ENCODE measurements at regions not wholly inside any gene's neighbourhood (a gene's known extent, or its start where the extent isn't known, plus 50 kb on each side); places are given as distances from the start of the nearest gene placed in this dataset.

- peak; percentile 93 for DNase-seq (ENCODE audit: low read depth)
- no peak overlapping the region for H3K4me3 ChIP-seq (ENCODE audit: control insufficient read depth, low read depth, low read length)
- TF ChIP-seq, protein P1, sequence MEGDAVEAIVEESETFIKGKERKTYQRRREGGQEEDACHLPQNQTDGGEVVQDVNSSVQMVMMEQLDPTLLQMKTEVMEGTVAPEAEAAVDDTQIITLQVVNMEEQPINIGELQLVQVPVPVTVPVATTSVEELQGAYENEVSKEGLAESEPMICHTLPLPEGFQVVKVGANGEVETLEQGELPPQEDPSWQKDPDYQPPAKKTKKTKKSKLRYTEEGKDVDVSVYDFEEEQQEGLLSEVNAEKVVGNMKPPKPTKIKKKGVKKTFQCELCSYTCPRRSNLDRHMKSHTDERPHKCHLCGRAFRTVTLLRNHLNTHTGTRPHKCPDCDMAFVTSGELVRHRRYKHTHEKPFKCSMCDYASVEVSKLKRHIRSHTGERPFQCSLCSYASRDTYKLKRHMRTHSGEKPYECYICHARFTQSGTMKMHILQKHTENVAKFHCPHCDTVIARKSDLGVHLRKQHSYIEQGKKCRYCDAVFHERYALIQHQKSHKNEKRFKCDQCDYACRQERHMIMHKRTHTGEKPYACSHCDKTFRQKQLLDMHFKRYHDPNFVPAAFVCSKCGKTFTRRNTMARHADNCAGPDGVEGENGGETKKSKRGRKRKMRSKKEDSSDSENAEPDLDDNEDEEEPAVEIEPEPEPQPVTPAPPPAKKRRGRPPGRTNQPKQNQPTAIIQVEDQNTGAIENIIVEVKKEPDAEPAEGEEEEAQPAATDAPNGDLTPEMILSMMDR (conservative IDR thresholded peaks at IDR 0.05; ENCODE audit: control insufficient read depth, insufficient read depth, low read depth, low read length), result no peak
These were observed 148.5 kb upstream of the ATXN1 start for GRCh38 chr6:16909658-16910360.

GRCh38 chr6:16907991-16908390, 146.7 kb upstream of the ATXN1 start:
- H3K4me3 ChIP-seq (ENCODE audit: control insufficient read depth, low read depth, low read length), result no peak overlapping the region
- TF ChIP-seq, protein P1 (conservative IDR thresholded peaks at IDR 0.05; ENCODE audit: control insufficient read depth, insufficient read depth, low read depth, low read length), result no peak
- no peak for DNase-seq (ENCODE audit: low read depth)

GRCh38 chr6:16904957-16905356, 143.7 kb upstream of the ATXN1 start:
- TF ChIP-seq, protein P1 (conservative IDR thresholded peaks at IDR 0.05; ENCODE audit: control insufficient read depth, insufficient read depth, low read depth, low read length), result no peak
- H3K4me3 ChIP-seq (ENCODE audit: control insufficient read depth, low read depth, low read length), result no peak overlapping the region
- DNase-seq (ENCODE audit: low read depth), result no peak

DNA sequence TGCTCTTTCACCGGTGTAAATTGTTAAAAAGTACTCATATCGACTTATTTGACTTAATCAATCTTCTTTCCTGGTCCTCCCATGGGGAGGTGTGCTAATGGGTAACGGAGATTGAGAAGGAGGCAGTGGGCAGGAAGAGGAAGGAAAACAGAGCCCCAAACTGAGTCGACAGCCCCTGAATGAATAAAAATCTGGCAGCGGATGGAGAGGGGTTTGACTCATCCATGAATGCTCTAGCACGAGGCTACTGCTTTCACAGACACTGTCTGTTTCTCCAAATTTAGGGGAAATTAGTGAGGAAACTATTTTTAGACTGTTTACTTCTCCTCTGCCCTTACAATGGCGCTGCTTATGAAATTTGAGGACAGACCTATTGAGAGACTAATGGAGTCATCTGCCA, 142.2 kb upstream of the ATXN1 start:
- TF ChIP-seq, protein P1 (conservative IDR thresholded peaks at IDR 0.05; ENCODE audit: control insufficient read depth, insufficient read depth, low read depth, low read length), result no peak
- H3K4me3 ChIP-seq (ENCODE audit: control insufficient read depth, low read depth, low read length), result no peak overlapping the region

GRCh38 chr6:16902502-16902901, 141.2 kb upstream of the ATXN1 start:
- no peak overlapping the region for H3K4me3 ChIP-seq (ENCODE audit: control insufficient read depth, low read depth, low read length)
- no peak for DNase-seq (ENCODE audit: low read depth)
- TF ChIP-seq, protein P1 (conservative IDR thresholded peaks at IDR 0.05; ENCODE audit: control insufficient read depth, insufficient read depth, low read depth, low read length), result no peak

More for the DNA sequence above, 142.2 kb upstream of the ATXN1 start:
- peak; percentile 80 for DNase-seq (ENCODE audit: low read depth)

DNA sequence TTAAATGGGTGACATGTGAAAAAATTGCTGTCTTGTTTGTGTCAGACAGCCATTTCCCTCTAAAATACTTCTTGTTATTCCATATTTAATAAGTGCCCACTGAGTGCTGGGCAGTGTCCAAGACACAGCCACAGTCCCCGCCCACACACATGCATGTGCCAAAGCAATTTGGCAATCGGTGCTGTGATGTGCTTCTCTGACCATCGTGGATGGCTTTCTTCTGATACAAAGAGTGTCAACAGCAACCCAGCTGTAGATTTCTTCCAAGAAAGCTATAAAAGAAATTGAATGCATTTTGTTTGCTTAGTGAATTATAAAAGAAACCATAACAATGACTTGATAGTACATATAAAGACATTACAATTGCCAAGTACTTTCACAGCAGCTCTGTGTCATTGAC, 140.5 kb upstream of the ATXN1 start:
- peak; percentile 83 for DNase-seq (ENCODE audit: low read depth)
- TF ChIP-seq, protein P1 (conservative IDR thresholded peaks at IDR 0.05; ENCODE audit: control insufficient read depth, insufficient read depth, low read depth, low read length), result no peak
- no peak overlapping the region for H3K4me3 ChIP-seq (ENCODE audit: control insufficient read depth, low read depth, low read length)

Measured in fibroblast of mammary gland (primary cell).